ENCODE measurements at regions not wholly inside any gene's neighbourhood (a gene's known extent, or its start where the extent isn't known, plus 50 kb on each side); places are given as distances from the start of the nearest gene placed in this dataset.

GRCh38 chr3:174636451-174636850 is 222.7 kb upstream of the NAALADL2 start:
- no peaks in the 10 kb centered on the region for H3K36me3 ChIP-seq
- no peak for TF ChIP-seq CTCF (IDR thresholded peaks at IDR 0.05)
- no peaks in the 10 kb centered on the region for H3K27me3 ChIP-seq
- no peak overlapping the region for H3K4me3 ChIP-seq
- H3K4me1 ChIP-seq: no peaks in the 10 kb centered on the region
- no peaks in the 10 kb centered on the region for H3K9me3 ChIP-seq
- intact Hi-C loops (cut with DNase I): no loop called here
- no peak for DNase-seq (ENCODE audit: low spot score in 2 of 2)
- H3K27ac ChIP-seq: no peak overlapping the region

- H3K4me3 ChIP-seq: no peak overlapping the region
- no peaks in the 10 kb centered on the region for H3K27me3 ChIP-seq
- H3K4me1 ChIP-seq: no peaks in the 10 kb centered on the region
- intact Hi-C loops (cut with DNase I): no loop called here
- no peaks in the 10 kb centered on the region for H3K9me3 ChIP-seq
- TF ChIP-seq CTCF (IDR thresholded peaks at IDR 0.05): no peak
- no peak for DNase-seq (ENCODE audit: low spot score in 2 of 2)
- H3K36me3 ChIP-seq: no peaks in the 10 kb centered on the region
- no peak overlapping the region for H3K27ac ChIP-seq
Observed at GRCh38 chr3:174639406-174639805, 219.7 kb upstream of the NAALADL2 start.

GRCh38 chr3:174639970-174640369 is 219.2 kb upstream of the NAALADL2 start:
- Histone ChIP-seq H3K27me3 (no peaks in the 10 kb centered on the region), H3K4me1 (no peaks in the 10 kb centered on the region), H3K9me3 (no peaks in the 10 kb centered on the region), H3K36me3 (no peaks in the 10 kb centered on the region), H3K27ac (no peak overlapping the region), H3K4me3 (no peak overlapping the region)
- no peak for TF ChIP-seq CTCF (IDR thresholded peaks at IDR 0.05)
- no peak for DNase-seq (ENCODE audit: low spot score in 2 of 2)
- intact Hi-C loops (cut with DNase I): no loop called here

GRCh38 chr3:174640932-174641331 is 218.2 kb upstream of the NAALADL2 start:
- Histone ChIP-seq H3K27me3 (no peaks in the 10 kb centered on the region), H3K36me3 (no peaks in the 10 kb centered on the region), H3K4me3 (no peak overlapping the region), H3K9me3 (no peaks in the 10 kb centered on the region), H3K4me1 (no peaks in the 10 kb centered on the region), H3K27ac (no peak overlapping the region)
- DNase-seq (ENCODE audit: low spot score in 2 of 2): no peak
- no peak for TF ChIP-seq CTCF (IDR thresholded peaks at IDR 0.05)
- intact Hi-C loops (cut with DNase I): no loop called here

- Histone ChIP-seq H3K27me3 (no peaks in the 10 kb centered on the region), H3K9me3 (no peaks in the 10 kb centered on the region), H3K36me3 (no peaks in the 10 kb centered on the region), H3K4me1 (no peaks in the 10 kb centered on the region), H3K4me3 (no peak overlapping the region), H3K27ac (no peak overlapping the region)
- TF ChIP-seq CTCF (IDR thresholded peaks at IDR 0.05): no peak
- no peak for DNase-seq (ENCODE audit: low spot score in 2 of 2)
- intact Hi-C loops (cut with DNase I): no loop called here
Observed at GRCh38 chr3:174644287-174644686, 214.8 kb upstream of the NAALADL2 start.

GRCh38 chr3:174651951-174652350 is 207.2 kb upstream of the NAALADL2 start:
- Histone ChIP-seq H3K9me3 (no peaks in the 10 kb centered on the region), H3K36me3 (no peaks in the 10 kb centered on the region), H3K4me3 (no peak overlapping the region), H3K27ac (no peak overlapping the region), H3K27me3 (no peaks in the 10 kb centered on the region), H3K4me1 (no peaks in the 10 kb centered on the region)
- no peak for TF ChIP-seq CTCF (IDR thresholded peaks at IDR 0.05)
- no peak for DNase-seq (ENCODE audit: low spot score in 2 of 2)
- intact Hi-C loops (cut with DNase I): no loop called here
